ENCODE measurements at regions not wholly inside any gene's neighbourhood (a gene's known extent, or its start where the extent isn't known, plus 50 kb on each side); places are given as distances from the start of the nearest gene placed in this dataset.
A peak's percentile ranks its signal among the peaks of the same experiment; 100 is the strongest.

- TF ChIP-seq CTCF (IDR thresholded peaks at IDR 0.05; ENCODE audit: borderline replicate concordance, control extremely low read depth, extremely low read depth, insufficient read depth, missing control alignments): no peak
- in situ Hi-C loops (cut with MboI; ENCODE audit: low sequenced_read_pairs, unreplicated experiment): no loop called here
- DNase-seq (ENCODE audit: low spot score): no peak
These were observed 230.5 kb downstream of the SEC14L1 start for GRCh38 chr17:77371117-77371887.

GRCh38 chr17:77371888-77372443 is 231.2 kb downstream of the SEC14L1 start:
- in situ Hi-C loops (cut with MboI; ENCODE audit: low sequenced_read_pairs, unreplicated experiment): no loop called here
- no peak for TF ChIP-seq CTCF (IDR thresholded peaks at IDR 0.05; ENCODE audit: borderline replicate concordance, control extremely low read depth, extremely low read depth, insufficient read depth, missing control alignments)
- DNase-seq (ENCODE audit: low spot score): no peak

GRCh38 chr17:77372444-77373298 is 231.9 kb downstream of the SEC14L1 start:
- in situ Hi-C loops (cut with MboI; ENCODE audit: low sequenced_read_pairs, unreplicated experiment): no loop called here
- TF ChIP-seq CTCF (IDR thresholded peaks at IDR 0.05; ENCODE audit: borderline replicate concordance, control extremely low read depth, extremely low read depth, insufficient read depth, missing control alignments): no peak
- DNase-seq (ENCODE audit: low spot score): peak; percentile 85

GRCh38 chr17:77373299-77374169 is 232.8 kb downstream of the SEC14L1 start:
- DNase-seq (ENCODE audit: low spot score): no peak
- no peak for TF ChIP-seq CTCF (IDR thresholded peaks at IDR 0.05; ENCODE audit: borderline replicate concordance, control extremely low read depth, extremely low read depth, insufficient read depth, missing control alignments)
- in situ Hi-C loops (cut with MboI; ENCODE audit: low sequenced_read_pairs, unreplicated experiment): no loop called here

- in situ Hi-C loops (cut with MboI; ENCODE audit: low sequenced_read_pairs, unreplicated experiment): no loop called here
- TF ChIP-seq CTCF (IDR thresholded peaks at IDR 0.05; ENCODE audit: borderline replicate concordance, control extremely low read depth, extremely low read depth, insufficient read depth, missing control alignments): no peak
- DNase-seq (ENCODE audit: low spot score): no peak
These were observed 233.6 kb downstream of the SEC14L1 start for GRCh38 chr17:77374170-77374936.
